HepG2 (cell line): ENCODE measurements at regions not wholly inside any gene's neighbourhood (a gene's known extent, or its start where the extent isn't known, plus 50 kb on each side); places are given as distances from the start of the nearest gene placed in this dataset.

Experiments
- ATAC-seq: fragments of 200-7000 bp; cut with Tn5 transposase; 3 replicates; pipeline ENCODE4 v1.9.1; 2020; ENCODE audit warnings: mild to moderate bottlenecking, moderate library complexity
- BruUV-seq: library from RNA; stranded (reverse); fragments of 400-500 nt; replicated peaks from 2 replicates; lab custom pipeline; 2021; lab: Mats Ljungman, UMichigan
- CTCF ChIA-PET: fragments of 300-600 bp; formaldehyde crosslinking; extraction: SDS; loops from one replicate; lab custom pipeline; 2021; ENCODE audit warnings: low total read pairs, inconsistent platforms, low intra/inter-chr PET ratio; lab: Yijun Ruan, JAX
- POLR2A ChIA-PET: fragments of 350-600 bp; sonication (Branson Sonifier 250); formaldehyde crosslinking; loops from one replicate; lab custom pipeline; 2020; ENCODE audit warnings: antibody characterized with exemption, inconsistent platforms; lab: Yijun Ruan, JAX
- DNase-seq: peaks from one replicate; pipeline ENCODE4 v3.0.0-alpha.2; 2015; ENCODE audit warnings: low spot score
- FAIRE-seq: peaks from 3 replicates; lab custom pipeline; 2011; peaks lifted over from hg19 to GRCh38; lab: Jason Lieb, UNC
- H2AFZ ChIP-seq: one replicate; pipeline ENCODE4 v1.6.1; 2011; ENCODE audit warnings: low read length, inconsistent platforms
- H3K27ac ChIP-seq: fragments of 300-600 bp; 3 replicates; pipeline ENCODE4 v1.8.0; 2011; ENCODE audit warnings: mixed run types, mild to moderate bottlenecking, mixed read lengths, low read length, inconsistent platforms; ENCODE audit not compliant: insufficient read depth; ENCODE audit errors: extremely low read length
- H3K27me3 ChIP-seq, 2 experiments: fragments of 200-600 bp in 1 of 2; 2 replicates in 1 of 2; 3 replicates in 1 of 2; pipeline versions ENCODE4 v1.6.0 to v1.8.0; 2011; ENCODE audit warnings: low read length in 2 of 2, mild to moderate bottlenecking in 2 of 2, moderate library complexity in 2 of 2, inconsistent platforms in 1 of 2; ENCODE audit not compliant: insufficient read depth in 2 of 2, control insufficient read depth in 1 of 2
- H3K36me3 ChIP-seq, 2 experiments: fragments of 200-600 bp in 1 of 2; replicated peaks in 1 of 2; 2 replicates in 1 of 2; 3 replicates in 1 of 2; pipeline versions ENCODE4 v1.5.1 to v1.8.0; 2011; ENCODE audit warnings: low read length in 2 of 2, inconsistent platforms in 1 of 2; ENCODE audit not compliant: insufficient read depth in 2 of 2, control insufficient read depth in 1 of 2
- H3K4me1 ChIP-seq: 2 replicates; pipeline ENCODE4 v1.5.1; 2012; ENCODE audit warnings: low read length, inconsistent platforms; ENCODE audit not compliant: insufficient read depth
- H3K4me2 ChIP-seq: 2 replicates; pipeline ENCODE4 v1.6.0; 2011; ENCODE audit warnings: low read depth, low read length, inconsistent platforms
- H3K4me3 ChIP-seq, 3 experiments: fragments of 200-600 bp in 1 of 3; sonication (generic), shearing (Covaris generic) in 1 of 3; replicated peaks in 1 of 3; 2 replicates each; pipeline ENCODE4 v1.5.1; 2011 to 2016; ENCODE audit warnings: low read length in 3 of 3, inconsistent platforms in 2 of 3, low read depth in 2 of 3, mild to moderate bottlenecking in 2 of 3, control low read depth in 1 of 3, mixed read lengths in 1 of 3; ENCODE audit not compliant: insufficient read depth in 1 of 3
- H3K79me2 ChIP-seq: one replicate; pipeline ENCODE4 v1.6.1; 2011; ENCODE audit warnings: low read length, inconsistent platforms; ENCODE audit not compliant: insufficient read depth
- H3K9ac ChIP-seq: 2 replicates; pipeline ENCODE4 v1.6.0; 2011; ENCODE audit warnings: mild to moderate bottlenecking, low read depth, low read length, inconsistent platforms; ENCODE audit not compliant: insufficient read depth
- H3K9me3 ChIP-seq: 2 replicates; pipeline ENCODE4 v1.5.1; 2012; ENCODE audit warnings: mild to moderate bottlenecking, low read length
- H4K20me1 ChIP-seq: 2 replicates; pipeline ENCODE4 v1.6.0; 2011; ENCODE audit warnings: inconsistent platforms, mild to moderate bottlenecking, low read length, moderate library complexity; ENCODE audit not compliant: insufficient read depth
- GFI1 ChIP-seq: sonication (generic); formaldehyde crosslinking; IDR thresholded peaks from 2 replicates; pipeline ENCODE4 v1.5.0; 2020; ENCODE audit warnings: missing genetic modification reagents, mild to moderate bottlenecking, borderline replicate concordance
- HOXD1 ChIP-seq: sonication (generic); formaldehyde crosslinking; IDR thresholded peaks from 2 replicates; pipeline ENCODE4 v1.5.0; 2020; ENCODE audit warnings: missing genetic modification reagents
- ZNF547 ChIP-seq: sonication (generic); formaldehyde crosslinking; IDR thresholded peaks from 2 replicates; pipeline ENCODE4 v1.5.1; 2020; ENCODE audit warnings: mild to moderate bottlenecking, missing genetic modification reagents
- ZNF713 ChIP-seq: sonication (generic); formaldehyde crosslinking; IDR thresholded peaks from 2 replicates; pipeline ENCODE4 v1.4.0; 2020; ENCODE audit warnings: mild to moderate bottlenecking, missing genetic modification reagents
- WGBS: methylation state at CpG from one replicate; pipeline ENCODE4 v1.1.6; 2017; ENCODE audit warnings: low lambda C conversion rate; 5-methylcytosine and 5-hydroxymethylcytosine counted together
- in situ Hi-C: cut with HindIII; loops from 2 replicates; pipeline ENCODE4 v1.10.0; 2017; ENCODE audit warnings: low pct_unique_long_range_greater_than_20kb; ENCODE audit not compliant: extremely low pct_ligation_motif_present
- intact Hi-C: fragments of 100-400 bp; cut with micrococcal nuclease; formaldehyde crosslinking; loops from one replicate; pipeline ENCODE4 v1.10.0; 2022; ENCODE audit not compliant: unreplicated experiment
- TF ChIP-seq, protein P1 (sequence below): sonication (generic); formaldehyde crosslinking; IDR thresholded peaks from 2 replicates; pipeline ENCODE4 v1.4.0; 2020; ENCODE audit warnings: missing genetic modification reagents
- TF ChIP-seq, protein P2 (sequence below): sonication (generic); formaldehyde crosslinking; IDR thresholded peaks from 2 replicates; pipeline ENCODE4 v1.8.0; 2022; ENCODE audit warnings: missing genetic modification reagents, mild to moderate bottlenecking, moderate library complexity, borderline replicate concordance

DNA sequence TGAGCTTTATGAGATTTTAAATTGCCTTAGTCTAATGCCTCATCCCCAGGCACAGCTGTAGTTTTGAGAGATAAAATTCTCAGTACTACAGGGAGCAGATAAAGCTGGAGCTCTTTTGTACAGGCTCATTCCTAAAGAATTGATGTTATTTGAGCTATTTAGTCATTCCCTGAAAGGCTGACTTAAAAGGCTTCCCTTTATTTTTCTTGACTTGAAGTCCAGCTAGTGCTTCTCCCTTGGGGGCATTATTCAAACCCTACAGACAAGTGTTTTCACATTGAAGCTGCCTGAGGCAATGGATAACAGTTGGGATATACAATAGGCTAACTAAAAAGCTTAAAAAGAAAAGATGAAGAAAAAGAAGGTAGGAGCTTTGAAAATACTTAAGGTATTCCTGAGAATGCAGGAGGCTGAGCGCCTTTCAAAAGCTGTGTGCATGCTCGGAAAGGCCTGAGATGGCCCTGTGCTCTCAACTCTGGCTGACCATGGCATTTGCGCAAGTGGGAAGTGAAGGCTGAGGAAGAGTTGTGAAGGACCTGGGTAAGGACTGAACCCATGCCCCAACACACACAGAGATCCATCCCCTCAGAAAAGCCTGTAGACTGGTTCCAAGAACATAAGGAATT, 315.1 kb downstream of the SMOC2 start:
- CTCF ChIA-PET = no interaction called here
- H3K27me3 ChIP-seq = no peaks in the 10 kb centered on the region
- H3K36me3 ChIP-seq = no peaks in the 10 kb centered on the region
- no peak overlapping the region for H3K4me3 ChIP-seq
- POLR2A ChIA-PET = no interaction called here
- no peaks in the 10 kb centered on the region for H3K4me1 ChIP-seq
- H3K9me3 ChIP-seq = no peaks in the 10 kb centered on the region
- BruUV-seq = no TSS peak
- FAIRE-seq = no peak
- TF ChIP-seq, protein P1, sequence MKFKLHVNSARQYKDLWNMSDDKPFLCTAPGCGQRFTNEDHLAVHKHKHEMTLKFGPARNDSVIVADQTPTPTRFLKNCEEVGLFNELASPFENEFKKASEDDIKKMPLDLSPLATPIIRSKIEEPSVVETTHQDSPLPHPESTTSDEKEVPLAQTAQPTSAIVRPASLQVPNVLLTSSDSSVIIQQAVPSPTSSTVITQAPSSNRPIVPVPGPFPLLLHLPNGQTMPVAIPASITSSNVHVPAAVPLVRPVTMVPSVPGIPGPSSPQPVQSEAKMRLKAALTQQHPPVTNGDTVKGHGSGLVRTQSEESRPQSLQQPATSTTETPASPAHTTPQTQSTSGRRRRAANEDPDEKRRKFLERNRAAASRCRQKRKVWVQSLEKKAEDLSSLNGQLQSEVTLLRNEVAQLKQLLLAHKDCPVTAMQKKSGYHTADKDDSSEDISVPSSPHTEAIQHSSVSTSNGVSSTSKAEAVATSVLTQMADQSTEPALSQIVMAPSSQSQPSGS = no peak
- no peak for TF ChIP-seq HOXD1
- TF ChIP-seq GFI1 (CRISPR knock-in tag) = no peak
- TF ChIP-seq, protein P2, sequence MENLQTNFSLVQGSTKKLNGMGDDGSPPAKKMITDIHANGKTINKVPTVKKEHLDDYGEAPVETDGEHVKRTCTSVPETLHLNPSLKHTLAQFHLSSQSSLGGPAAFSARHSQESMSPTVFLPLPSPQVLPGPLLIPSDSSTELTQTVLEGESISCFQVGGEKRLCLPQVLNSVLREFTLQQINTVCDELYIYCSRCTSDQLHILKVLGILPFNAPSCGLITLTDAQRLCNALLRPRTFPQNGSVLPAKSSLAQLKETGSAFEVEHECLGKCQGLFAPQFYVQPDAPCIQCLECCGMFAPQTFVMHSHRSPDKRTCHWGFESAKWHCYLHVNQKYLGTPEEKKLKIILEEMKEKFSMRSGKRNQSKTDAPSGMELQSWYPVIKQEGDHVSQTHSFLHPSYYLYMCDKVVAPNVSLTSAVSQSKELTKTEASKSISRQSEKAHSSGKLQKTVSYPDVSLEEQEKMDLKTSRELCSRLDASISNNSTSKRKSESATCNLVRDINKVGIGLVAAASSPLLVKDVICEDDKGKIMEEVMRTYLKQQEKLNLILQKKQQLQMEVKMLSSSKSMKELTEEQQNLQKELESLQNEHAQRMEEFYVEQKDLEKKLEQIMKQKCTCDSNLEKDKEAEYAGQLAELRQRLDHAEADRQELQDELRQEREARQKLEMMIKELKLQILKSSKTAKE (CRISPR knock-in tag) = no peak
- TF ChIP-seq ZNF713 (CRISPR knock-in tag) = no peak
- TF ChIP-seq ZNF547 = no peak
- no peak overlapping the region for H3K9ac ChIP-seq
- no peak overlapping the region for H3K27ac ChIP-seq
- intact Hi-C loops = no loop called here
- no peak overlapping the region for H2AFZ ChIP-seq
- no peaks in the 10 kb centered on the region for H3K79me2 ChIP-seq
- WGBS = 42% methylated on average over 3 of the region's 3 CpGs
- H4K20me1 ChIP-seq = no peaks in the 10 kb centered on the region
- no peak for ATAC-seq
- in situ Hi-C loops = no loop called here
- DNase-seq = no peak
- no peak overlapping the region for H3K4me2 ChIP-seq
